T-helper 2 cell treated with Interferon-gamma antibody and Interleukin-4, amounts not matched to agents 100 ng/mL and 5 ng/mL, for 36 hours (primary cell): ENCODE measurements at regions not wholly inside any gene's neighbourhood (a gene's known extent, or its start where the extent isn't known, plus 50 kb on each side); places are given as distances from the start of the nearest gene placed in this dataset.
"Not testable (repeated sequence)": the region's sequence is repeated elsewhere in the genome, so short reads cannot be mapped to it uniquely, and the experiment has no call there.

Source experiments
- intact Hi-C: fragments of 100-400 bp; cut with micrococcal nuclease; formaldehyde crosslinking; loops from one replicate; pipeline ENCODE4 v1.15.1; 2023

GRCh38 chr7:108627476-108628051 lies 57.9 kb downstream of the DNAJB9 start:
- intact Hi-C loops: no loop called here

GRCh38 chr7:108628678-108629077 lies 59.0 kb downstream of the DNAJB9 start:
- intact Hi-C loops: no loop called here

- intact Hi-C loops: no loop called here
Observed at GRCh38 chr7:108629651-108630400, 60.2 kb downstream of the DNAJB9 start.

GRCh38 chr7:108634036-108634435 lies 64.4 kb downstream of the DNAJB9 start:
- intact Hi-C loops: no loop called here

GRCh38 chr7:108634535-108634934 lies 64.9 kb downstream of the DNAJB9 start:
- intact Hi-C loops: no loop called here

- intact Hi-C loops: no loop called here
Observed at GRCh38 chr7:108637049-108637621, 67.5 kb downstream of the DNAJB9 start.

GRCh38 chr7:108642126-108642525 lies 72.5 kb downstream of the DNAJB9 start:
- intact Hi-C loops: no loop called here

GRCh38 chr7:108643136-108643535 lies 73.5 kb downstream of the DNAJB9 start:
- intact Hi-C loops: no loop called here

- intact Hi-C loops: no loop called here
Observed at GRCh38 chr7:108648989-108649388, 79.3 kb downstream of the DNAJB9 start.

GRCh38 chr7:108650467-108650866 lies 80.8 kb downstream of the DNAJB9 start:
- intact Hi-C loops: no loop called here

- intact Hi-C loops: no loop called here
Observed at GRCh38 chr7:108652886-108653285, 83.2 kb downstream of the DNAJB9 start.

GRCh38 chr7:108653526-108653925 lies 83.9 kb downstream of the DNAJB9 start:
- intact Hi-C loops: no loop called here

- intact Hi-C loops: not testable (repeated sequence)
Observed at GRCh38 chr7:108657140-108657726, 87.6 kb downstream of the DNAJB9 start.

GRCh38 chr7:108659261-108659660 lies 89.6 kb downstream of the DNAJB9 start:
- intact Hi-C loops: no loop called here

GRCh38 chr7:108659867-108660266 lies 90.2 kb downstream of the DNAJB9 start:
- intact Hi-C loops: no loop called here

GRCh38 chr7:108660465-108660864 lies 90.8 kb downstream of the DNAJB9 start:
- intact Hi-C loops: no loop called here

- intact Hi-C loops: no loop called here
Observed at GRCh38 chr7:108662783-108663362, 93.2 kb downstream of the DNAJB9 start.

- intact Hi-C loops: no loop called here
Observed at GRCh38 chr7:108663701-108664100, 94.0 kb downstream of the DNAJB9 start.

- intact Hi-C loops: no loop called here
Observed at GRCh38 chr7:108667216-108667615, 97.5 kb downstream of the DNAJB9 start.

- intact Hi-C loops: no loop called here
Observed at GRCh38 chr7:108669958-108670357, 100.3 kb downstream of the DNAJB9 start.

GRCh38 chr7:108673699-108674098 lies 104.0 kb downstream of the DNAJB9 start:
- intact Hi-C loops: not testable (repeated sequence)

GRCh38 chr7:108684629-108685028 lies 115.0 kb downstream of the DNAJB9 start:
- intact Hi-C loops: no loop called here
